ENCODE measurements at regions not wholly inside any gene's neighbourhood (a gene's known extent, or its start where the extent isn't known, plus 50 kb on each side); places are given as distances from the start of the nearest gene placed in this dataset.

DNA sequence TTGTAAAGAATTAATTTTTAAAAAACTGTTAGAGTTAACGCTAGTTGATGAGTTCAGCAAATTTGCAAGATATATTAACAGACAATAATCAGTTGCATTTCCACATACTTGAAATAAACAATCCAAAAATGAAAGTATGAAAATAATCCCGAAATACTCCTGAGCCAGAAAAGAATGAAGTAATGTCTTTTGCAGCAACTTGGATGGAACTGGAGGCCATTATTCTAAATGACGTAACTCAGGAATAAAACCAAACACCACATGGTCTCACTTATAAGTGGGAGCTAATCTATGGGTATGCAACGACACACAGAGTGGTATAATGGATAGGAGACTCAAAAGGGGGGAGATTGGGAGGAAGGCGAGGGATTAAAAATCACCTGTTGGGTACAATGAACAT lies 872.9 kb upstream of the GJE1 start:
- DNase-seq (ENCODE audit: low read depth): no peak
- no peak for TF ChIP-seq POLR2A (IDR thresholded peaks at IDR 0.05; ENCODE audit: extremely low read depth, insufficient read length)
- TF ChIP-seq, protein P1, sequence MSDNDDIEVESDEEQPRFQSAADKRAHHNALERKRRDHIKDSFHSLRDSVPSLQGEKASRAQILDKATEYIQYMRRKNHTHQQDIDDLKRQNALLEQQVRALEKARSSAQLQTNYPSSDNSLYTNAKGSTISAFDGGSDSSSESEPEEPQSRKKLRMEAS (IDR thresholded peaks at IDR 0.05; ENCODE audit: low read depth, low read length): no peak
- TF ChIP-seq, protein P2, sequence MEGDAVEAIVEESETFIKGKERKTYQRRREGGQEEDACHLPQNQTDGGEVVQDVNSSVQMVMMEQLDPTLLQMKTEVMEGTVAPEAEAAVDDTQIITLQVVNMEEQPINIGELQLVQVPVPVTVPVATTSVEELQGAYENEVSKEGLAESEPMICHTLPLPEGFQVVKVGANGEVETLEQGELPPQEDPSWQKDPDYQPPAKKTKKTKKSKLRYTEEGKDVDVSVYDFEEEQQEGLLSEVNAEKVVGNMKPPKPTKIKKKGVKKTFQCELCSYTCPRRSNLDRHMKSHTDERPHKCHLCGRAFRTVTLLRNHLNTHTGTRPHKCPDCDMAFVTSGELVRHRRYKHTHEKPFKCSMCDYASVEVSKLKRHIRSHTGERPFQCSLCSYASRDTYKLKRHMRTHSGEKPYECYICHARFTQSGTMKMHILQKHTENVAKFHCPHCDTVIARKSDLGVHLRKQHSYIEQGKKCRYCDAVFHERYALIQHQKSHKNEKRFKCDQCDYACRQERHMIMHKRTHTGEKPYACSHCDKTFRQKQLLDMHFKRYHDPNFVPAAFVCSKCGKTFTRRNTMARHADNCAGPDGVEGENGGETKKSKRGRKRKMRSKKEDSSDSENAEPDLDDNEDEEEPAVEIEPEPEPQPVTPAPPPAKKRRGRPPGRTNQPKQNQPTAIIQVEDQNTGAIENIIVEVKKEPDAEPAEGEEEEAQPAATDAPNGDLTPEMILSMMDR (IDR thresholded peaks at IDR 0.05; ENCODE audit: low read depth, low read length): no peak
- TF ChIP-seq MYC (IDR thresholded peaks at IDR 0.05; ENCODE audit: low read depth, low read length): no peak
- no peak overlapping the region for H3K4me3 ChIP-seq (ENCODE audit: low read depth, low read length)

DNA sequence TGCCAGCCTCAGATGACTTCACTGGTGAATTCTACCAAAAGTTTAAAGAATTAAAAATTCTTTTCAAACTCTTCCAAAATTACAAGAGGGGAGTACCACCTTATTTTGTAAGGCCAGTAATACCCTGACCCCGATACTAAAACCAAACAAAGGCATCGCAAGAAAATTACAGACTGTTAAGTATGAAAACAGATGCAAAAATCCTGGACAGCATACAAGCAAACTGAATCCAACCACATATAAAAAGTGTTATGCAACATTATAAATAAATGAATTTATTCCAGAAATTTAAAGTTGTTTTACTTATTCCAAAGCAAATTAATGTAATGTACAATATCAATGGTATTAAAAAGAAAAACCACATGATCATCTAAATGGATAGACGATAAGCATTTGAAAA lies 873.6 kb upstream of the GJE1 start:
- TF ChIP-seq MYC (IDR thresholded peaks at IDR 0.05; ENCODE audit: low read depth, low read length): no peak
- no peak for TF ChIP-seq POLR2A (IDR thresholded peaks at IDR 0.05; ENCODE audit: extremely low read depth, insufficient read length)
- TF ChIP-seq, protein P2 (IDR thresholded peaks at IDR 0.05; ENCODE audit: low read depth, low read length): no peak
- TF ChIP-seq, protein P1 (IDR thresholded peaks at IDR 0.05; ENCODE audit: low read depth, low read length): no peak
- H3K4me3 ChIP-seq (ENCODE audit: low read depth, low read length): no peak overlapping the region
- no peak for DNase-seq (ENCODE audit: low read depth)

DNA sequence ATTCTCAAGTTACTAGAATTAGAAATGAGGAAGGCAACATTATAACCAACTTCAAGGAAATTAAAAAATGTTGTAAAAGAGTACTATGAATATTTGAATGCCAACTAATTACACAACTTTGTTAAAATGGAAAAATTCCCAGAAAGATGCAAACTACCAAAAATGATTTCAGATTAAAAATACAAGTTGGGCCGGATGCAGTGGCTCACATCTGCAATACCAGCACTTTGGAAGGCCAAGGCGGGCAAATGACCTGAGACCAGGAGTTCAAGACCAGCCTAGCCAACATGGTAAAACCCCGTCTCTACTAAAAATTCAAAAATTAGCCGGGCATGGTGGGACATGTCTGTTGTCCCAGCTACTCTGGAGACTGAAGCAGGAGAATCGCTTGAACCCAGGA lies 874.2 kb upstream of the GJE1 start:
- no peak overlapping the region for H3K4me3 ChIP-seq (ENCODE audit: low read depth, low read length)
- no peak for DNase-seq (ENCODE audit: low read depth)
- TF ChIP-seq MYC (IDR thresholded peaks at IDR 0.05; ENCODE audit: low read depth, low read length) (no peak), POLR2A (IDR thresholded peaks at IDR 0.05; ENCODE audit: extremely low read depth, insufficient read length) (no peak)
- TF ChIP-seq, protein P2 (IDR thresholded peaks at IDR 0.05; ENCODE audit: low read depth, low read length): no peak
- TF ChIP-seq, protein P1 (IDR thresholded peaks at IDR 0.05; ENCODE audit: low read depth, low read length): no peak

DNA sequence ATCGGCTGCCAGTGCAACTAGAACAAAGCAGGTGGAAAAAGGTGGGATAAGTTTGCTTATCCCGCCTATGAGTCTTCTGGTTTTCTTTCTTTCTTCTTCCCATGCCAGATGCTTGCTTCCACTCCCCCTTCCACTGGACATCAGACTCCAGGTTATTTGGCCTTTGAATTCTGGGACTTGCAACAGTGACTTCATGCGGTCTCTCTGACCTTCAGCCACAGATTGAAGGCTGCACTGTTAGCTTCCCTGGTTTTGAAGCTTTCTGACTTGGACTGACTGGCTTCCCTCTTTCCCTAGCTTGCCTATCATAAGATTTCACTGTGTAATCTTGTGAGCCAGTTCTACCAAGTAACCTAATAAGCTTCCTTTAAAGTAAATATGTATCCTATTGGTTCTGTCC lies 878.4 kb upstream of the GJE1 start:
- no peak overlapping the region for H3K4me3 ChIP-seq (ENCODE audit: low read depth, low read length)
- DNase-seq (ENCODE audit: low read depth): no peak
- TF ChIP-seq MYC (IDR thresholded peaks at IDR 0.05; ENCODE audit: low read depth, low read length) (no peak), POLR2A (IDR thresholded peaks at IDR 0.05; ENCODE audit: extremely low read depth, insufficient read length) (no peak)
- TF ChIP-seq, protein P1 (IDR thresholded peaks at IDR 0.05; ENCODE audit: low read depth, low read length): no peak
- TF ChIP-seq, protein P2 (IDR thresholded peaks at IDR 0.05; ENCODE audit: low read depth, low read length): no peak

DNA sequence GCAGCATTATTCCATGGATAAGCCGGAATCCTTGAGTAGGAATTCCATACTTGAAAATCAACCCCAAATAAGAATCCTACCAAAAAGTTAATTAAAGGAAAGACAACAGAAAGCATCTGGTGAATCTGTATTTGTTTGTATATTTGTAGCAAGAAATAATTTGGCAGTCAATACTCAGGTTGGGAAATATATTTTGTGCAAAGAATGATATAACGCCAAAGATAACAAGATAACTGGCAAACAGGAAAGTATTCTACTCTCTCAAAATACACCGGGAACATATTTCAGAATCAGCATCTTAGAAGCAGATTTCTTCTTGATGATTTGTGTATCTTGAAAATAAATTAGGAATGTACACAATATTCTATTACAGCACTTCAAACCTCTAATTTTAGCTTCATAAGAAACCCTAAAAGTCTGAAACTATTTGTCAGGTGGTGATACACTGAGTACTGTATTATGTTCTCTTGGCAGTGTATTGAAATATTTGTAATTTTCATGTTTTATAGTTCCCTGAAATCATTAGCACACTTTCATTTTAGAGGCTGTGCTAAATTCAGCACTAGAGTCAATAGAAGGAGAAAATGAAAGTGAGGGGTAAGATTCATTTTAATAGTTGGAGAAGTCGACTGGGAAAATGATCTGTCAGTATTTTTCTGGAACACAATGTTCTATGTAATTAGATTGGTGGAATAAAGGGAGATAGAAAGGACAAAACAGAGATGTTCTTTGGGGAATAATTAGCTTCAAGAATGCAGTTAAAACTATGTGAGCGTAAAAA lies 879.7 kb upstream of the GJE1 start:
- no peak overlapping the region for H3K4me3 ChIP-seq (ENCODE audit: low read depth, low read length)
- no peak for DNase-seq (ENCODE audit: low read depth)
- TF ChIP-seq, protein P2 (IDR thresholded peaks at IDR 0.05; ENCODE audit: low read depth, low read length): no peak
- no peak for TF ChIP-seq POLR2A (IDR thresholded peaks at IDR 0.05; ENCODE audit: extremely low read depth, insufficient read length)
- TF ChIP-seq, protein P1 (IDR thresholded peaks at IDR 0.05; ENCODE audit: low read depth, low read length): no peak
- TF ChIP-seq MYC (IDR thresholded peaks at IDR 0.05; ENCODE audit: low read depth, low read length): no peak
